ENCODE measurements at regions not wholly inside any gene's neighbourhood (a gene's known extent, or its start where the extent isn't known, plus 50 kb on each side); places are given as distances from the start of the nearest gene placed in this dataset.

GRCh38 chr22:47279337-47279736 is 516.9 kb downstream of the TBC1D22A start:
- no peak overlapping the region for H3K9ac ChIP-seq (ENCODE audit: low read length)
- H3K4me2 ChIP-seq (ENCODE audit: low read depth, low read length, poor library complexity, severe bottlenecking), result no peak overlapping the region
- H4K20me1 ChIP-seq (ENCODE audit: low read depth, low read length), result no peaks in the 10 kb centered on the region
- no peaks in the 10 kb centered on the region for H3K9me3 ChIP-seq (ENCODE audit: insufficient read depth, low read length)
- H3K27ac ChIP-seq (ENCODE audit: low read depth, low read length), result no peak overlapping the region
- no peaks in the 10 kb centered on the region for H3K79me2 ChIP-seq (ENCODE audit: insufficient read depth, low read length)
- no peaks in the 10 kb centered on the region for H3K9me2 ChIP-seq (replicated peaks; ENCODE audit: insufficient read depth, low read length)
- TF ChIP-seq CTCF (IDR thresholded peaks at IDR 0.05; ENCODE audit: insufficient read depth, low read length, poor library complexity, severe bottlenecking) (no peak), EZH2phosphoT487 (conservative IDR thresholded peaks at IDR 0.05; ENCODE audit: low read length) (no peak)
- no peaks in the 10 kb centered on the region for H3K36me3 ChIP-seq (ENCODE audit: low read length)
- no peak overlapping the region for H2AFZ ChIP-seq (ENCODE audit: low read depth, low read length, severe bottlenecking)
- H3F3A ChIP-seq (ENCODE audit: insufficient read depth), result no peaks in the 10 kb centered on the region
- no peaks in the 10 kb centered on the region for H3K27me3 ChIP-seq (ENCODE audit: low read length)
- H3K4me3 ChIP-seq (ENCODE audit: insufficient read depth, low read length, poor library complexity, severe bottlenecking), result no peak overlapping the region

- H3F3A ChIP-seq (ENCODE audit: insufficient read depth), result no peaks in the 10 kb centered on the region
- H3K79me2 ChIP-seq (ENCODE audit: insufficient read depth, low read length), result no peaks in the 10 kb centered on the region
- H3K9me2 ChIP-seq (replicated peaks; ENCODE audit: insufficient read depth, low read length), result no peaks in the 10 kb centered on the region
- H3K4me3 ChIP-seq (ENCODE audit: insufficient read depth, low read length, poor library complexity, severe bottlenecking), result no peak overlapping the region
- no peaks in the 10 kb centered on the region for H3K27me3 ChIP-seq (ENCODE audit: low read length)
- H3K4me2 ChIP-seq (ENCODE audit: low read depth, low read length, poor library complexity, severe bottlenecking), result no peak overlapping the region
- H4K20me1 ChIP-seq (ENCODE audit: low read depth, low read length), result no peaks in the 10 kb centered on the region
- H3K27ac ChIP-seq (ENCODE audit: low read depth, low read length), result no peak overlapping the region
- H3K9ac ChIP-seq (ENCODE audit: low read length), result no peak overlapping the region
- no peak overlapping the region for H2AFZ ChIP-seq (ENCODE audit: low read depth, low read length, severe bottlenecking)
- no peaks in the 10 kb centered on the region for H3K36me3 ChIP-seq (ENCODE audit: low read length)
- no peaks in the 10 kb centered on the region for H3K9me3 ChIP-seq (ENCODE audit: insufficient read depth, low read length)
- TF ChIP-seq EZH2phosphoT487 (conservative IDR thresholded peaks at IDR 0.05; ENCODE audit: low read length) (no peak), CTCF (IDR thresholded peaks at IDR 0.05; ENCODE audit: insufficient read depth, low read length, poor library complexity, severe bottlenecking) (no peak)
Measured at GRCh38 chr22:47278655-47279054, 516.2 kb downstream of the TBC1D22A start.

GRCh38 chr22:47277531-47277930 is 515.1 kb downstream of the TBC1D22A start:
- Histone ChIP-seq H4K20me1 (ENCODE audit: low read depth, low read length) (no peaks in the 10 kb centered on the region), H3K79me2 (ENCODE audit: insufficient read depth, low read length) (no peaks in the 10 kb centered on the region), H3K36me3 (ENCODE audit: low read length) (no peaks in the 10 kb centered on the region), H3K4me3 (ENCODE audit: insufficient read depth, low read length, poor library complexity, severe bottlenecking) (no peak overlapping the region), H3F3A (ENCODE audit: insufficient read depth) (no peaks in the 10 kb centered on the region), H3K9ac (ENCODE audit: low read length) (no peak overlapping the region), H3K9me2 (replicated peaks; ENCODE audit: insufficient read depth, low read length) (no peaks in the 10 kb centered on the region), H3K9me3 (ENCODE audit: insufficient read depth, low read length) (no peaks in the 10 kb centered on the region), H3K4me2 (ENCODE audit: low read depth, low read length, poor library complexity, severe bottlenecking) (no peak overlapping the region), H2AFZ (ENCODE audit: low read depth, low read length, severe bottlenecking) (no peak overlapping the region), H3K27me3 (ENCODE audit: low read length) (no peaks in the 10 kb centered on the region), H3K27ac (ENCODE audit: low read depth, low read length) (no peak overlapping the region)
- TF ChIP-seq EZH2phosphoT487 (conservative IDR thresholded peaks at IDR 0.05; ENCODE audit: low read length), result no peak
- TF ChIP-seq CTCF (IDR thresholded peaks at IDR 0.05; ENCODE audit: insufficient read depth, low read length, poor library complexity, severe bottlenecking), result no peak
